ENCODE measurements at regions not wholly inside any gene's neighbourhood (a gene's known extent, or its start where the extent isn't known, plus 50 kb on each side); places are given as distances from the start of the nearest gene placed in this dataset.

GRCh38 chr20:51217347-51218045 is 194.6 kb upstream of the KCNG1 start:
- CTCF ChIA-PET: no interaction called here
- no peak overlapping the region for H3K4me3 Mint-ChIP-seq
- H3K4me1 Mint-ChIP-seq: peaks cover 17% of the 10 kb centered on the region
- H3K36me3 ChIP-seq (replicated peaks in 1 of 2; ENCODE audit: control extremely low read depth in 1 of 2, control insufficient read depth in 1 of 2, extremely low read depth in 1 of 2, insufficient read depth in 2 of 2, low read length in 1 of 2): no peaks in the 10 kb centered on the region
- no peak overlapping the region for H3K4me2 ChIP-seq (replicated peaks; ENCODE audit: low read depth, low read length, poor library complexity, severe bottlenecking)
- H3K9me3 ChIP-seq (ENCODE audit: control extremely low read depth in 1 of 3, control insufficient read depth in 2 of 3, insufficient read depth in 1 of 3, low read length in 2 of 3): peaks cover 5 to 29% (median 25%) of the 10 kb centered on the region in 3 donors
- H3K9me3 Mint-ChIP-seq (ENCODE audit: insufficient read depth): peaks cover 6% of the 10 kb centered on the region
- H3K79me2 ChIP-seq (ENCODE audit: control insufficient read depth, insufficient read depth, low read length): no peaks in the 10 kb centered on the region
- peaks cover 42% of the 10 kb centered on the region for H3K27me3 Mint-ChIP-seq
- no peak for ATAC-seq (ENCODE audit: low read depth)
- intact Hi-C loops (cut with micrococcal nuclease): no loop called here
- H2AFZ ChIP-seq (ENCODE audit: insufficient read depth, low read depth, low read length, poor library complexity, severe bottlenecking): no peak overlapping the region
- H3K4me1 ChIP-seq (ENCODE audit: control insufficient read depth in 2 of 2, insufficient read depth in 2 of 2, low read length in 2 of 2): peaks cover 9 to 13% of the 10 kb centered on the region in 2 donors
- H3K27ac ChIP-seq (ENCODE audit: low read length in 2 of 2): no peak overlapping the region
- no peak overlapping the region for H3K9ac ChIP-seq (ENCODE audit: low read length)
- H3K27me3 ChIP-seq (replicated peaks in 1 of 4; ENCODE audit: control extremely low read depth in 1 of 4, control insufficient read depth in 3 of 4, insufficient read depth in 4 of 4, low read length in 3 of 4): peaks cover 0 to 25% (median 16%) of the 10 kb centered on the region in 4 experiments
- TF ChIP-seq EZH2 (IDR thresholded peaks at IDR 0.05; ENCODE audit: borderline replicate concordance, insufficient read depth, low read depth, low read length, poor library complexity, severe bottlenecking) (no peak), CTCF (IDR thresholded peaks at IDR 0.05) (no peak)
- no peak overlapping the region for H3K4me3 ChIP-seq (ENCODE audit: control extremely low read depth in 1 of 5, extremely low read depth in 1 of 5, insufficient read depth in 1 of 5, low read depth in 2 of 5, low read length in 4 of 5)
- WGBS (ENCODE audit: insufficient coverage): 97% methylated on average over 3 of the region's 3 CpGs
- DNase-seq: no peak
- POLR2A ChIA-PET: no interaction called here
- no peak overlapping the region for H3K27ac Mint-ChIP-seq
- no peaks in the 10 kb centered on the region for H4K20me1 ChIP-seq (ENCODE audit: control insufficient read depth, insufficient read depth, low read length, poor library complexity, severe bottlenecking)

GRCh38 chr20:51216850-51217249 is 193.9 kb upstream of the KCNG1 start:
- intact Hi-C loops (cut with micrococcal nuclease): no loop called here
- Histone ChIP-seq H3K9me3 (ENCODE audit: control extremely low read depth in 1 of 3, control insufficient read depth in 2 of 3, insufficient read depth in 1 of 3, low read length in 2 of 3) (peaks cover 5 to 27% (median 25%) of the 10 kb centered on the region in 3 donors), H3K4me3 (ENCODE audit: control extremely low read depth in 1 of 5, extremely low read depth in 1 of 5, insufficient read depth in 1 of 5, low read depth in 2 of 5, low read length in 4 of 5) (no peak overlapping the region), H3K36me3 (replicated peaks in 1 of 2; ENCODE audit: control extremely low read depth in 1 of 2, control insufficient read depth in 1 of 2, extremely low read depth in 1 of 2, insufficient read depth in 2 of 2, low read length in 1 of 2) (no peaks in the 10 kb centered on the region), H4K20me1 (ENCODE audit: control insufficient read depth, insufficient read depth, low read length, poor library complexity, severe bottlenecking) (no peaks in the 10 kb centered on the region), H3K9ac (ENCODE audit: low read length) (no peak overlapping the region), H3K4me2 (replicated peaks; ENCODE audit: low read depth, low read length, poor library complexity, severe bottlenecking) (no peak overlapping the region), H3K27me3 (replicated peaks in 1 of 4; ENCODE audit: control extremely low read depth in 1 of 4, control insufficient read depth in 3 of 4, insufficient read depth in 4 of 4, low read length in 3 of 4) (peaks cover 0 to 24% (median 17%) of the 10 kb centered on the region in 4 experiments), H3K79me2 (ENCODE audit: control insufficient read depth, insufficient read depth, low read length) (no peaks in the 10 kb centered on the region), H2AFZ (ENCODE audit: insufficient read depth, low read depth, low read length, poor library complexity, severe bottlenecking) (no peak overlapping the region), H3K27ac (ENCODE audit: low read length in 2 of 2) (no peak overlapping the region), H3K4me1 (ENCODE audit: control insufficient read depth in 2 of 2, insufficient read depth in 2 of 2, low read length in 2 of 2) (peaks cover 9 to 13% of the 10 kb centered on the region in 2 donors)
- 100% methylated on average over 2 of the region's 3 CpGs for WGBS (ENCODE audit: insufficient coverage)
- Mint-ChIP-seq H3K27me3 (peaks cover 42% of the 10 kb centered on the region), H3K9me3 (ENCODE audit: insufficient read depth) (peaks cover 6% of the 10 kb centered on the region), H3K27ac (no peak overlapping the region), H3K4me1 (peaks cover 15% of the 10 kb centered on the region), H3K4me3 (no peak overlapping the region)
- CTCF ChIA-PET: no interaction called here
- DNase-seq (peak; percentile 23), ATAC-seq (ENCODE audit: low read depth) (no peak)
- POLR2A ChIA-PET: no interaction called here
- TF ChIP-seq EZH2 (IDR thresholded peaks at IDR 0.05; ENCODE audit: borderline replicate concordance, insufficient read depth, low read depth, low read length, poor library complexity, severe bottlenecking) (no peak), CTCF (IDR thresholded peaks at IDR 0.05) (no peak)
